ENCODE measurements at regions not wholly inside any gene's neighbourhood (a gene's known extent, or its start where the extent isn't known, plus 50 kb on each side); places are given as distances from the start of the nearest gene placed in this dataset.
"Not testable (repeated sequence)": the region's sequence is repeated elsewhere in the genome, so short reads cannot be mapped to it uniquely, and the experiment has no call there.

GRCh38 chrX:144783528-144783927, 463.8 kb upstream of the SPANXN1 start:
- TF ChIP-seq EP300, POLR2A, CTCF (IDR thresholded peaks at IDR 0.05): not testable (repeated sequence)

Data from stomach (tissue), 4 donors.